ENCODE measurements at regions not wholly inside any gene's neighbourhood (a gene's known extent, or its start where the extent isn't known, plus 50 kb on each side); places are given as distances from the start of the nearest gene placed in this dataset.

DNA sequence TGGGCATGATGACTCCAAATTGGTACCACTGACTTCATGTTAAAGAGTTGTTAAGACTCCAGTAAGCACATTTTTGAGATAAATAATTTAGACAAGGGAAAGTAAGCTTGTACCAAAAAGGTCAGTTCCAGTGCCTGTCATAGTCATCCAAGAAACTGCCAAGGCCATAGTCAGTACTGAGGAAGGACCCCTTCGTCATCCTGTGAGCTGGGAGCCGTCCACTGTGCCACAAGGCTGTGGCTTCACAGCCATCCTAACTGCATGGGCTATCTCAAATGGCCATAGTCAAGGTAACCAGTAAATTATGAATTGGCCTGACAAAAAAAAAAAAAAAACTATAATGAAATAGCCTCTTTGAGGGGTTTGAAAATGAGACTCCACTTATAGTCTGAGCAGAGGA lies 207.2 kb downstream of the C7orf25 start:
- no peak overlapping the region for H3K4me3 Mint-ChIP-seq
- WGBS (ENCODE audit: extremely low coverage, insufficient read length, low lambda C conversion rate) = no CpG with 5 or more reads among the region's 2 CpGs
- Histone ChIP-seq H3K18ac (ENCODE audit: insufficient read length, low read depth, low read length) (no peak overlapping the region), H2BK12ac (ENCODE audit: insufficient read length, low read depth, low read length) (no peak overlapping the region), H3K4me2 (ENCODE audit: insufficient read depth, insufficient read length, low read length) (no peak overlapping the region), H3K23ac (ENCODE audit: insufficient read length, low read depth, low read length) (no peak overlapping the region), H2BK5ac (ENCODE audit: insufficient read length, low read length) (no peak overlapping the region), H3K79me1 (ENCODE audit: insufficient read depth, low read depth, low read length, poor library complexity, severe bottlenecking) (no peaks in the 10 kb centered on the region), H2BK15ac (ENCODE audit: low read depth, low read length) (no peak overlapping the region), H3T11ph (ENCODE audit: low read length) (no peak overlapping the region), H3K14ac (ENCODE audit: insufficient read depth, low read length) (no peak overlapping the region), H4K8ac (replicated peaks; ENCODE audit: insufficient read length, low read depth, low read length) (no peak overlapping the region), H3K27me3 (ENCODE audit: insufficient read depth, low read length) (no peaks in the 10 kb centered on the region), H3K9me3 (ENCODE audit: control insufficient read depth, low read depth, low read length) (no peaks in the 10 kb centered on the region), H3K4me1 (ENCODE audit: insufficient read depth, low read length) (no peaks in the 10 kb centered on the region), H2BK120ac (ENCODE audit: low read depth, low read length, poor library complexity, severe bottlenecking) (no peak overlapping the region), H3K79me2 (ENCODE audit: insufficient read depth, low read length) (no peaks in the 10 kb centered on the region), H2AFZ (ENCODE audit: low read length) (no peak overlapping the region), H4K91ac (ENCODE audit: insufficient read length, low read depth, low read length) (no peak overlapping the region), H4K5ac (ENCODE audit: insufficient read length, low read depth, low read length) (no peak overlapping the region), H3K9ac (ENCODE audit: extremely low read depth, insufficient read length, low read length) (no peak overlapping the region), H3K4ac (ENCODE audit: low read depth, low read length) (no peak overlapping the region), H2BK20ac (ENCODE audit: low read depth, low read length, poor library complexity, severe bottlenecking) (no peak overlapping the region), H3K23me2 (ENCODE audit: insufficient read length, low read depth, low read length, poor library complexity, severe bottlenecking) (no peaks in the 10 kb centered on the region), H3K56ac (ENCODE audit: insufficient read length, low read depth, low read length) (no peak overlapping the region), H2AK5ac (ENCODE audit: insufficient read length, low read length) (no peak overlapping the region), H4K20me1 (ENCODE audit: control insufficient read depth, insufficient read depth, insufficient read length) (no peaks in the 10 kb centered on the region), H3K27ac (ENCODE audit: insufficient read length, low read depth, low read length) (no peak overlapping the region)
- DNase-seq = no peak
- peaks cover 7 to 8% of the 10 kb centered on the region in 2 experiments; a peak in 3 of 4 replicates for H3K4me1 Mint-ChIP-seq
- H3K27ac Mint-ChIP-seq = no peak overlapping the region
- no peaks in the 10 kb centered on the region for H3K9me3 Mint-ChIP-seq
- no peaks in the 10 kb centered on the region for H3K27me3 Mint-ChIP-seq (ENCODE audit: low read depth)
- H3K36me3 Mint-ChIP-seq (ENCODE audit: insufficient read depth in 1 of 3, low read depth in 3 of 3) = no peaks in the 10 kb centered on the region
- TF ChIP-seq, protein P1, sequence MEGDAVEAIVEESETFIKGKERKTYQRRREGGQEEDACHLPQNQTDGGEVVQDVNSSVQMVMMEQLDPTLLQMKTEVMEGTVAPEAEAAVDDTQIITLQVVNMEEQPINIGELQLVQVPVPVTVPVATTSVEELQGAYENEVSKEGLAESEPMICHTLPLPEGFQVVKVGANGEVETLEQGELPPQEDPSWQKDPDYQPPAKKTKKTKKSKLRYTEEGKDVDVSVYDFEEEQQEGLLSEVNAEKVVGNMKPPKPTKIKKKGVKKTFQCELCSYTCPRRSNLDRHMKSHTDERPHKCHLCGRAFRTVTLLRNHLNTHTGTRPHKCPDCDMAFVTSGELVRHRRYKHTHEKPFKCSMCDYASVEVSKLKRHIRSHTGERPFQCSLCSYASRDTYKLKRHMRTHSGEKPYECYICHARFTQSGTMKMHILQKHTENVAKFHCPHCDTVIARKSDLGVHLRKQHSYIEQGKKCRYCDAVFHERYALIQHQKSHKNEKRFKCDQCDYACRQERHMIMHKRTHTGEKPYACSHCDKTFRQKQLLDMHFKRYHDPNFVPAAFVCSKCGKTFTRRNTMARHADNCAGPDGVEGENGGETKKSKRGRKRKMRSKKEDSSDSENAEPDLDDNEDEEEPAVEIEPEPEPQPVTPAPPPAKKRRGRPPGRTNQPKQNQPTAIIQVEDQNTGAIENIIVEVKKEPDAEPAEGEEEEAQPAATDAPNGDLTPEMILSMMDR (conservative IDR thresholded peaks at IDR 0.05) = no peak
